ENCODE measurements at regions not wholly inside any gene's neighbourhood (a gene's known extent, or its start where the extent isn't known, plus 50 kb on each side); places are given as distances from the start of the nearest gene placed in this dataset.

GRCh38 chr2:62441421-62441820 lies 64.6 kb downstream of the TMEM17 start:
- no peak overlapping the region for H2BK15ac ChIP-seq (ENCODE audit: low read depth, low read length)
- no peak overlapping the region for H3K23ac ChIP-seq (ENCODE audit: low read depth, low read length)
- no peaks in the 10 kb centered on the region for H3K4me1 ChIP-seq (ENCODE audit: control insufficient read depth, insufficient read depth, low read length)
- no peaks in the 10 kb centered on the region for H4K20me1 ChIP-seq (ENCODE audit: insufficient read depth, low read length)
- no peak overlapping the region for H3K18ac ChIP-seq (ENCODE audit: low read depth, low read length)
- H3K56ac ChIP-seq (ENCODE audit: extremely low read depth, insufficient read depth, low read length): no peak overlapping the region
- no peaks in the 10 kb centered on the region for H3K9me3 ChIP-seq (ENCODE audit: control insufficient read depth, insufficient read depth, low read length)
- dilution Hi-C loops (cut with HindIII; ENCODE audit: low sequenced_read_pairs, unreplicated experiment): no loop called here
- no peaks in the 10 kb centered on the region for H3K36me3 ChIP-seq (ENCODE audit: control insufficient read depth, insufficient read depth, low read length)
- peaks cover 33% of the 10 kb centered on the region for H3K27me3 ChIP-seq (ENCODE audit: control insufficient read depth, insufficient read depth, low read length)
- H2AFZ ChIP-seq (replicated peaks; ENCODE audit: low read length, poor library complexity): no peak overlapping the region
- no peaks in the 10 kb centered on the region for H3K9me1 ChIP-seq (ENCODE audit: insufficient read depth, low read length)
- no peak overlapping the region for H2BK20ac ChIP-seq (ENCODE audit: low read depth, low read length)
- intact Hi-C loops (cut with micrococcal nuclease): no loop called here
- DNase-seq: no peak
- no peak for ATAC-seq (ENCODE audit: low read depth)
- CTCF ChIA-PET: no interaction called here
- H3K9ac ChIP-seq (ENCODE audit: low read depth, low read length): no peak overlapping the region
- no peak overlapping the region for H3K27ac ChIP-seq (ENCODE audit: insufficient read depth, low read length)
- H2AK5ac ChIP-seq (ENCODE audit: low read depth, low read length): no peak overlapping the region
- H4K91ac ChIP-seq (ENCODE audit: insufficient read depth, low read depth, low read length): no peak overlapping the region
- H3K79me1 ChIP-seq (ENCODE audit: low read depth in 1 of 2, low read length in 2 of 2): no peaks in the 10 kb centered on the region
- no TSS peak for BruUV-seq (replicated peaks)
- no peak overlapping the region for H3K4me3 ChIP-seq (ENCODE audit: insufficient read depth, low read depth, low read length)
- H4K5ac ChIP-seq (ENCODE audit: low read depth, low read length): no peak overlapping the region
- no peak overlapping the region for H3K4me2 ChIP-seq (ENCODE audit: low read depth, low read length)
- in situ Hi-C loops (cut with MboI; ENCODE audit: low sequenced_read_pairs): no loop called here
- WGBS, 2 experiments (ENCODE audit: extremely low coverage in 2 of 2, insufficient read length in 1 of 2): 83% methylated on average over 2 of the region's 5 CpGs; no CpG with 5 or more reads in 1 of the 2 experiments
- POLR2A ChIA-PET (ENCODE audit: unreplicated experiment): no interaction called here
- TF ChIP-seq ELK1 (IDR thresholded peaks at IDR 0.05; ENCODE audit: borderline replicate concordance, low read depth, low read length) (no peak), CTCF (conservative IDR thresholded peaks at IDR 0.05; ENCODE audit: low read depth, low read length) (no peak), FOS (IDR thresholded peaks at IDR 0.05; ENCODE audit: low read depth, low read length) (no peak), NFE2L2 (IDR thresholded peaks at IDR 0.05; ENCODE audit: low read depth, low read length) (no peak), POLR2A (IDR thresholded peaks at IDR 0.05; ENCODE audit: low read depth, low read length) (no peak), MAZ (IDR thresholded peaks at IDR 0.05; ENCODE audit: borderline replicate concordance, low read depth, low read length) (no peak), RFX5 (IDR thresholded peaks at IDR 0.05; ENCODE audit: low read depth, low read length) (no peak), CHD1 (IDR thresholded peaks at IDR 0.05; ENCODE audit: low read depth, low read length) (no peak), MXI1 (IDR thresholded peaks at IDR 0.05; ENCODE audit: borderline replicate concordance, low read depth, low read length) (no peak), RAD21 (IDR thresholded peaks at IDR 0.05; ENCODE audit: low read length) (no peak), SMC3 (IDR thresholded peaks at IDR 0.05; ENCODE audit: low read depth, low read length) (no peak), RCOR1 (IDR thresholded peaks at IDR 0.05; ENCODE audit: insufficient replicate concordance, low read length) (no peak), USF2 (IDR thresholded peaks at IDR 0.05; ENCODE audit: low read depth, low read length) (no peak), MAFK (IDR thresholded peaks at IDR 0.05; ENCODE audit: low read depth, low read length) (no peak)
- H2BK5ac ChIP-seq (ENCODE audit: low read depth, low read length, poor library complexity, severe bottlenecking): no peak overlapping the region
- H4K8ac ChIP-seq (ENCODE audit: low read depth in 2 of 2, low read length in 2 of 2): no peak overlapping the region
- no peak overlapping the region for H2AK9ac ChIP-seq (replicated peaks; ENCODE audit: low read depth, low read length, poor library complexity)
- no peak overlapping the region for H2BK120ac ChIP-seq (ENCODE audit: low read depth, low read length)
- H3K14ac ChIP-seq (replicated peaks; ENCODE audit: low read depth, low read length): no peak overlapping the region
- H3K4ac ChIP-seq (ENCODE audit: low read depth, low read length): no peak overlapping the region

Data from IMR-90 (cell line).